H9 (cell line): ENCODE measurements at regions not wholly inside any gene's neighbourhood (a gene's known extent, or its start where the extent isn't known, plus 50 kb on each side); places are given as distances from the start of the nearest gene placed in this dataset.

ENCODE experiments used
- DNase-seq: peaks from one replicate; pipeline ENCODE4 v3.0.0-alpha.2; 2017
- H2AFZ ChIP-seq: one replicate; pipeline ENCODE4 v1.6.1; 2013; ENCODE audit warnings: mild to moderate bottlenecking, low read length, control low read depth, moderate library complexity
- H2AK5ac ChIP-seq: 2 replicates; pipeline ENCODE4 v1.6.1; 2013; ENCODE audit warnings: low read length, control low read depth, mixed read lengths; ENCODE audit not compliant: insufficient read length
- H2BK120ac ChIP-seq: one replicate; pipeline ENCODE4 v1.6.1; 2013; ENCODE audit warnings: low read depth, mild to moderate bottlenecking, low read length, control low read depth, inconsistent platforms; ENCODE audit not compliant: poor library complexity, severe bottlenecking
- H2BK12ac ChIP-seq: 2 replicates; pipeline ENCODE4 v1.6.1; 2013; ENCODE audit warnings: low read length, control low read depth, mixed read lengths, low read depth; ENCODE audit not compliant: insufficient read length
- H2BK15ac ChIP-seq: 2 replicates; pipeline ENCODE4 v1.6.1; 2013; ENCODE audit warnings: low read depth, low read length, control low read depth
- H2BK20ac ChIP-seq: one replicate; pipeline ENCODE4 v1.6.1; 2013; ENCODE audit warnings: low read depth, mild to moderate bottlenecking, low read length, control low read depth, inconsistent platforms; ENCODE audit not compliant: poor library complexity, severe bottlenecking
- H2BK5ac ChIP-seq: 2 replicates; pipeline ENCODE4 v1.6.1; 2013; ENCODE audit warnings: low read length, control low read depth, mixed read lengths; ENCODE audit not compliant: insufficient read length
- H3K14ac ChIP-seq: 2 replicates; pipeline ENCODE4 v1.6.1; 2013; ENCODE audit warnings: low read length, control low read depth; ENCODE audit not compliant: insufficient read depth
- H3K18ac ChIP-seq: 2 replicates; pipeline ENCODE4 v1.6.1; 2013; ENCODE audit warnings: low read depth, mild to moderate bottlenecking, mixed read lengths, low read length, control low read depth; ENCODE audit not compliant: insufficient read length
- H3K23ac ChIP-seq: 2 replicates; pipeline ENCODE4 v1.6.1; 2013; ENCODE audit warnings: low read length, control low read depth, mixed read lengths, low read depth; ENCODE audit not compliant: insufficient read length
- H3K23me2 ChIP-seq: 2 replicates; pipeline ENCODE4 v1.6.1; 2013; ENCODE audit warnings: low read depth, mild to moderate bottlenecking, mixed read lengths, low read length, control low read depth; ENCODE audit not compliant: insufficient read length, poor library complexity, severe bottlenecking
- H3K27ac ChIP-seq: 2 replicates; pipeline ENCODE4 v1.5.1; 2013; ENCODE audit warnings: low read length, control low read depth, mixed read lengths, low read depth; ENCODE audit not compliant: insufficient read length
- H3K27me3 ChIP-seq: 2 replicates; pipeline ENCODE4 v1.6.1; 2013; ENCODE audit warnings: low read length, control low read depth, inconsistent platforms; ENCODE audit not compliant: insufficient read depth
- H3K4ac ChIP-seq: 2 replicates; pipeline ENCODE4 v1.6.1; 2013; ENCODE audit warnings: low read depth, mild to moderate bottlenecking, control low read depth, inconsistent platforms, low read length, moderate library complexity
- H3K4me1 ChIP-seq: 2 replicates; pipeline ENCODE4 v1.6.1; 2013; ENCODE audit warnings: low read length, control low read depth, inconsistent platforms; ENCODE audit not compliant: insufficient read depth
- H3K4me2 ChIP-seq: 2 replicates; pipeline ENCODE4 v1.6.1; 2013; ENCODE audit warnings: low read length, control low read depth, mixed read lengths; ENCODE audit not compliant: insufficient read length, insufficient read depth
- H3K56ac ChIP-seq: 2 replicates; pipeline ENCODE4 v1.6.1; 2013; ENCODE audit warnings: low read depth, mild to moderate bottlenecking, mixed read lengths, low read length, control low read depth; ENCODE audit not compliant: insufficient read length
- H3K79me1 ChIP-seq: 2 replicates; pipeline ENCODE4 v1.6.1; 2013; ENCODE audit warnings: low read depth, mild to moderate bottlenecking, moderate library complexity, low read length, control low read depth, inconsistent platforms; ENCODE audit not compliant: insufficient read depth, poor library complexity, severe bottlenecking
- H3K79me2 ChIP-seq: 2 replicates; pipeline ENCODE4 v1.6.1; 2013; ENCODE audit warnings: low read length, control low read depth, inconsistent platforms; ENCODE audit not compliant: insufficient read depth
- H3K9ac ChIP-seq: 2 replicates; pipeline ENCODE4 v1.6.1; 2013; ENCODE audit warnings: low read length, control low read depth, mixed read lengths; ENCODE audit not compliant: insufficient read length; ENCODE audit errors: extremely low read depth
- H3K9me3 ChIP-seq: one replicate; pipeline ENCODE4 v1.6.1; 2013; ENCODE audit warnings: low read depth, low read length, inconsistent platforms; ENCODE audit not compliant: control insufficient read depth
- H3T11ph ChIP-seq: one replicate; pipeline ENCODE4 v1.6.1; 2013; ENCODE audit warnings: mild to moderate bottlenecking, low read length, control low read depth, inconsistent platforms
- H4K20me1 ChIP-seq: one replicate; pipeline ENCODE4 v1.6.1; 2013; ENCODE audit not compliant: control insufficient read depth, insufficient read length, insufficient read depth
- H4K5ac ChIP-seq: 2 replicates; pipeline ENCODE4 v1.6.1; 2013; ENCODE audit warnings: low read depth, mild to moderate bottlenecking, mixed read lengths, low read length, control low read depth; ENCODE audit not compliant: insufficient read length
- H4K8ac ChIP-seq: replicated peaks from 2 replicates; pipeline ENCODE4 v1.6.1; 2013; ENCODE audit warnings: low read length, control low read depth, mixed read lengths, low read depth; ENCODE audit not compliant: insufficient read length
- H4K91ac ChIP-seq: 2 replicates; pipeline ENCODE4 v1.6.1; 2013; ENCODE audit warnings: low read depth, mild to moderate bottlenecking, moderate library complexity, mixed read lengths, low read length, control low read depth; ENCODE audit not compliant: insufficient read length
- H3K27ac Mint-ChIP-seq, 3 experiments: 2 replicates in 2 of 3; 3 replicates in 1 of 3; pipeline ENCODE4 v1.8.0; 2020 to 2021; ENCODE audit warnings: mixed read lengths in 3 of 3, mild to moderate bottlenecking in 1 of 3, moderate library complexity in 1 of 3
- H3K27me3 Mint-ChIP-seq: 2 replicates; pipeline ENCODE4 v1.8.0; 2021; ENCODE audit warnings: low read depth, mild to moderate bottlenecking, moderate library complexity, mixed read lengths
- H3K36me3 Mint-ChIP-seq, 3 experiments: 2 replicates in 2 of 3; 3 replicates in 1 of 3; pipeline ENCODE4 v1.8.0; 2020 to 2021; ENCODE audit warnings: low read depth in 3 of 3, mixed read lengths in 3 of 3; ENCODE audit not compliant: insufficient read depth in 1 of 3
- H3K4me1 Mint-ChIP-seq, 2 experiments: 2 replicates each; pipeline ENCODE4 v1.8.0; 2020; ENCODE audit warnings: mixed read lengths in 2 of 2
- H3K4me3 Mint-ChIP-seq, 2 experiments: 2 replicates in 1 of 2; 3 replicates in 1 of 2; pipeline ENCODE4 v1.8.0; 2020 to 2021; ENCODE audit warnings: mild to moderate bottlenecking in 2 of 2, mixed read lengths in 2 of 2, moderate library complexity in 1 of 2
- H3K9me3 Mint-ChIP-seq, 2 experiments: 2 replicates in 1 of 2; 3 replicates in 1 of 2; pipeline ENCODE4 v1.8.0; 2020; ENCODE audit warnings: mild to moderate bottlenecking in 2 of 2, mixed read lengths in 2 of 2, moderate library complexity in 1 of 2
- CTCF ChIP-seq: fragments of 200-600 bp; sonication (generic); conservative IDR thresholded peaks from 3 replicates; pipeline ENCODE4 v1.8.0; 2021; ENCODE audit warnings: antibody characterized with exemption, mild to moderate bottlenecking
- WGBS: extraction: QIAGEN DNeasy Blood & Tissue Kit; methylation state at CpG from one replicate; pipeline ENCODE4 v1.1.7; 2013; ENCODE audit warnings: missing lambda C conversion rate, low lambda C conversion rate, mixed read lengths; ENCODE audit not compliant: insufficient read length; ENCODE audit errors: extremely low coverage; 5-methylcytosine and 5-hydroxymethylcytosine counted together

DNA sequence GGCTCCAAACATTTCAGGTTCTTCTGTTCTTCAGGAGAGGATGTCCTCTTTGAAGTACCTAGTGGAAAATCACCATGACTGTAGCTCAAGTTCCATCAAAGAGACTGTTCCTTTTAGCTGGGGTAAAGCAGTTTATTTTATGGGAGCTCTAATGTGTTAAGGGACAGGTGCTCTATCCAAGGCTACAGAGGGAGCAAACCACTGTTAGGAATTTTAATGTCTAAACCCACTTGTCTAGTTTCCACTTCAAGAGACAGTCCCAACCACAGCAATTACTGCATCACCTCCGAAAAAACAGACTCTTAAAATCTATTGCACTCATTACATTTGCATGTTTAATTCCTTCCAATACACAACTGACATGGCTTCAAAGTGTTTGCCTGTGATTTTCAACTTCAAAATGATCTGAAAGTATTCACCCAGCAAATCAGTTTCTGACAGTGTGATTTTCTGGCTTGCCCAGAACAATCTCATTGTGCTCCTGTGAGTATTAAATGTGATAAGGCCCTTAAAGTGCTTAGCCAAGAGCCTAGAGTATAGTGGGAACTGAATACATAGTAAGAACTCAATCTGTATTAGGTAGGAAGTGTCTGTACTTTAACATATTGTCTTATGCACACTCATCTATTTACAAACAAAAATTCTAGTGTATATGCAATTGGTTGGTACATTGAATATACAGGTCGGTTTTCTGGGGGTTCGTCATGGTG lies 266.5 kb upstream of the CCDC54 start:
- no peak overlapping the region for H2AFZ ChIP-seq
- H3K79me2 ChIP-seq, result no peaks in the 10 kb centered on the region
- no peaks in the 10 kb centered on the region for H3K9me3 ChIP-seq
- no peaks in the 10 kb centered on the region for H3K4me1 ChIP-seq
- no peak overlapping the region for H2BK5ac ChIP-seq
- TF ChIP-seq CTCF, result no peak
- H2BK15ac ChIP-seq, result no peak overlapping the region
- no peaks in the 10 kb centered on the region for H3K27me3 ChIP-seq
- H2BK20ac ChIP-seq, result no peak overlapping the region
- Mint-ChIP-seq H3K36me3 (peaks cover 0 to 6% (median 5%) of the 10 kb centered on the region in 3 experiments; a peak in 2 of 7 replicates), H3K27me3 (no peaks in the 10 kb centered on the region), H3K27ac (no peak overlapping the region), H3K9me3 (peaks cover 4 to 8% of the 10 kb centered on the region in 2 experiments; a peak in 4 of 5 replicates), H3K4me1 (no peaks in the 10 kb centered on the region), H3K4me3 (no peak overlapping the region; a peak in 1 of 5 replicates)
- WGBS, result no CpG with 5 or more reads among the region's 3 CpGs
- no peaks in the 10 kb centered on the region for H4K20me1 ChIP-seq
- H4K5ac ChIP-seq, result no peak overlapping the region
- H2BK12ac ChIP-seq, result no peak overlapping the region
- H3K18ac ChIP-seq, result no peak overlapping the region
- H2BK120ac ChIP-seq, result no peak overlapping the region
- H3K14ac ChIP-seq, result no peak overlapping the region
- H3T11ph ChIP-seq, result no peak overlapping the region
- H3K56ac ChIP-seq, result no peak overlapping the region
- DNase-seq, result no peak
- H3K23ac ChIP-seq, result no peak overlapping the region
- H3K23me2 ChIP-seq, result no peaks in the 10 kb centered on the region
- H3K9ac ChIP-seq, result no peak overlapping the region
- no peaks in the 10 kb centered on the region for H3K79me1 ChIP-seq
- H3K4ac ChIP-seq, result no peak overlapping the region
- H4K8ac ChIP-seq, result no peak overlapping the region
- no peak overlapping the region for H3K4me2 ChIP-seq
- no peak overlapping the region for H3K27ac ChIP-seq
- H2AK5ac ChIP-seq, result no peak overlapping the region
- H4K91ac ChIP-seq, result no peak overlapping the region
